ENCODE measurements at regions not wholly inside any gene's neighbourhood (a gene's known extent, or its start where the extent isn't known, plus 50 kb on each side); places are given as distances from the start of the nearest gene placed in this dataset.
"Not testable (repeated sequence)": the region's sequence is repeated elsewhere in the genome, so short reads cannot be mapped to it uniquely, and the experiment has no call there.

GRCh38 chr1:100799954-100800612, 80.5 kb downstream of the VCAM1 start:
- TF ChIP-seq CTCF (IDR thresholded peaks at IDR 0.05; ENCODE audit: insufficient read depth, low read length, severe bottlenecking), result no peak
- FAIRE-seq (no peak), DNase-seq (ENCODE audit: low read depth) (no peak)
- no peaks in the 10 kb centered on the region for H3K36me3 ChIP-seq (ENCODE audit: control insufficient read depth, insufficient read depth, low read length)
- H3K4me3 ChIP-seq (ENCODE audit: low read depth, low read length), result no peak overlapping the region
- H3K27me3 ChIP-seq (ENCODE audit: control insufficient read depth, insufficient read depth, low read length), result no peaks in the 10 kb centered on the region

- DNase-seq (ENCODE audit: low read depth); H3K27me3 ChIP-seq (ENCODE audit: control insufficient read depth, insufficient read depth, low read length); H3K36me3 ChIP-seq (ENCODE audit: control insufficient read depth, insufficient read depth, low read length); H3K4me3 ChIP-seq (ENCODE audit: low read depth, low read length); FAIRE-seq: not testable (repeated sequence)
Measured at GRCh38 chr1:100801256-100801655, 81.7 kb downstream of the VCAM1 start.

- FAIRE-seq; H3K4me3 ChIP-seq (ENCODE audit: low read depth, low read length); H3K36me3 ChIP-seq (ENCODE audit: control insufficient read depth, insufficient read depth, low read length); H3K27me3 ChIP-seq (ENCODE audit: control insufficient read depth, insufficient read depth, low read length); DNase-seq (ENCODE audit: low read depth): not testable (repeated sequence)
Measured at GRCh38 chr1:100803280-100803679, 83.7 kb downstream of the VCAM1 start.

- H3K4me3 ChIP-seq (ENCODE audit: low read depth, low read length), result no peak overlapping the region
- H3K27me3 ChIP-seq (ENCODE audit: control insufficient read depth, insufficient read depth, low read length), result no peaks in the 10 kb centered on the region
- DNase-seq (ENCODE audit: low read depth) (no peak), FAIRE-seq (no peak)
- no peaks in the 10 kb centered on the region for H3K36me3 ChIP-seq (ENCODE audit: control insufficient read depth, insufficient read depth, low read length)
- TF ChIP-seq CTCF (IDR thresholded peaks at IDR 0.05; ENCODE audit: insufficient read depth, low read length, severe bottlenecking), result no peak
Measured at GRCh38 chr1:100806601-100807000, 87.1 kb downstream of the VCAM1 start.

- no peaks in the 10 kb centered on the region for H3K27me3 ChIP-seq (ENCODE audit: control insufficient read depth, insufficient read depth, low read length)
- no peak for TF ChIP-seq CTCF (IDR thresholded peaks at IDR 0.05; ENCODE audit: insufficient read depth, low read length, severe bottlenecking)
- DNase-seq (ENCODE audit: low read depth), result peak; percentile 59
- FAIRE-seq, result no peak
- H3K36me3 ChIP-seq (ENCODE audit: control insufficient read depth, insufficient read depth, low read length), result no peaks in the 10 kb centered on the region
- no peak overlapping the region for H3K4me3 ChIP-seq (ENCODE audit: low read depth, low read length)
Measured at GRCh38 chr1:100810360-100810759, 84.3 kb downstream of the EXTL2 start.

GRCh38 chr1:100811808-100812207, 82.8 kb downstream of the EXTL2 start:
- H3K27me3 ChIP-seq (ENCODE audit: control insufficient read depth, insufficient read depth, low read length), result no peaks in the 10 kb centered on the region
- no peak for FAIRE-seq
- no peak for DNase-seq (ENCODE audit: low read depth)
- TF ChIP-seq CTCF (IDR thresholded peaks at IDR 0.05; ENCODE audit: insufficient read depth, low read length, severe bottlenecking), result no peak
- no peak overlapping the region for H3K4me3 ChIP-seq (ENCODE audit: low read depth, low read length)
- no peaks in the 10 kb centered on the region for H3K36me3 ChIP-seq (ENCODE audit: control insufficient read depth, insufficient read depth, low read length)

GRCh38 chr1:100814938-100815337, 79.7 kb downstream of the EXTL2 start:
- FAIRE-seq; H3K27me3 ChIP-seq (ENCODE audit: control insufficient read depth, insufficient read depth, low read length); H3K36me3 ChIP-seq (ENCODE audit: control insufficient read depth, insufficient read depth, low read length); H3K4me3 ChIP-seq (ENCODE audit: low read depth, low read length); DNase-seq (ENCODE audit: low read depth): not testable (repeated sequence)

Data from bronchial epithelial cell (primary cell).